Activated gamma-delta T cell treated with anti-CD3 and anti-CD28 coated beads, Interleukin-2, amount 50 U/mL, for 16 hours (primary cell): ENCODE measurements at regions not wholly inside any gene's neighbourhood (a gene's known extent, or its start where the extent isn't known, plus 50 kb on each side); places are given as distances from the start of the nearest gene placed in this dataset.
"Not testable (repeated sequence)": the region's sequence is repeated elsewhere in the genome, so short reads cannot be mapped to it uniquely, and the experiment has no call there.

Source experiments
- DNase-seq: peaks from one replicate; pipeline ENCODE4 v3.0.0-alpha.2; 2020; ENCODE audit warnings: low read depth

GRCh38 chr3:72050048-72050632 is 265.2 kb upstream of the PROK2 start:
- no peak for DNase-seq

- no peak for DNase-seq
Measured at GRCh38 chr3:72049300-72049699, 264.4 kb upstream of the PROK2 start.

- DNase-seq: no peak
Measured at GRCh38 chr3:72048873-72049272, 263.9 kb upstream of the PROK2 start.

- DNase-seq: no peak
Measured at GRCh38 chr3:72047221-72047871, 262.4 kb upstream of the PROK2 start.

GRCh38 chr3:72044231-72044855 is 259.4 kb upstream of the PROK2 start:
- DNase-seq: no peak

GRCh38 chr3:72043204-72044133 is 258.5 kb upstream of the PROK2 start:
- DNase-seq: no peak

- no peak for DNase-seq
Measured at GRCh38 chr3:72042397-72043203, 257.7 kb upstream of the PROK2 start.

- no peak for DNase-seq
Measured at GRCh38 chr3:72041511-72041910, 256.6 kb upstream of the PROK2 start.

GRCh38 chr3:72041076-72041475 is 256.1 kb upstream of the PROK2 start:
- no peak for DNase-seq

- DNase-seq: no peak
Measured at GRCh38 chr3:72039677-72040076, 254.7 kb upstream of the PROK2 start.

GRCh38 chr3:72036899-72037298 is 252.0 kb upstream of the PROK2 start:
- DNase-seq: no peak

GRCh38 chr3:72035606-72036005 is 250.7 kb upstream of the PROK2 start:
- no peak for DNase-seq

- DNase-seq: no peak
Measured at GRCh38 chr3:72034986-72035385, 250.0 kb upstream of the PROK2 start.

GRCh38 chr3:72033666-72034428 is 248.9 kb upstream of the PROK2 start:
- DNase-seq: no peak

GRCh38 chr3:72032441-72033135 is 247.6 kb upstream of the PROK2 start:
- DNase-seq: no peak

GRCh38 chr3:72031581-72031980 is 246.6 kb upstream of the PROK2 start:
- DNase-seq: no peak

GRCh38 chr3:72030296-72030695 is 245.3 kb upstream of the PROK2 start:
- not testable (repeated sequence) for DNase-seq

- not testable (repeated sequence) for DNase-seq
Measured at GRCh38 chr3:72028726-72029125, 243.8 kb upstream of the PROK2 start.

GRCh38 chr3:72028307-72028706 is 243.4 kb upstream of the PROK2 start:
- DNase-seq: not testable (repeated sequence)

GRCh38 chr3:72027728-72028127 is 242.8 kb upstream of the PROK2 start:
- DNase-seq: not testable (repeated sequence)
